IPS DF 4.7 (cell line): ENCODE measurements at regions not wholly inside any gene's neighbourhood (a gene's known extent, or its start where the extent isn't known, plus 50 kb on each side); places are given as distances from the start of the nearest gene placed in this dataset.

ENCODE experiments used
- DNase-seq: peaks from one replicate; pipeline ENCODE4 v3.0.0-alpha.2; 2013; ENCODE audit warnings: low spot score; ENCODE audit errors: extremely low read depth

DNA sequence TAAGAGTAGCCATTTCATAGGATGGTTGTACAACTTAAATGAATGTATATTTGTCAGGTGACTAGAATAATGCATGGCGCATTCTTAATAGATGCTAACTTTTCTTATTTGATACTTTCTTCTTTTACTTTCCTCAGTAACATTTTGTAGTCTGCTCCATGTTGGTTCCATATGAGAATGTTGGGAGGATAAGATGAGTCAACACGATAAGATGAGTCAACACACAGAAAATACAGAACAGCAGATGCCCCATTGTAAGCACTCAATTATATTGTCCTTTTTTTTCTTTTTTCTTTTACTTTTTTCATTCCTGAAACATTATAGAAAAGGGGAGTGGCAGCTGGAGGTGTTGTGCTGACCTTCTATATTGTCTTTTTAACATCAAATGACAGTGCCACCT is 92.3 kb upstream of the SPATA31C2 start:
- DNase-seq: no peak

DNA sequence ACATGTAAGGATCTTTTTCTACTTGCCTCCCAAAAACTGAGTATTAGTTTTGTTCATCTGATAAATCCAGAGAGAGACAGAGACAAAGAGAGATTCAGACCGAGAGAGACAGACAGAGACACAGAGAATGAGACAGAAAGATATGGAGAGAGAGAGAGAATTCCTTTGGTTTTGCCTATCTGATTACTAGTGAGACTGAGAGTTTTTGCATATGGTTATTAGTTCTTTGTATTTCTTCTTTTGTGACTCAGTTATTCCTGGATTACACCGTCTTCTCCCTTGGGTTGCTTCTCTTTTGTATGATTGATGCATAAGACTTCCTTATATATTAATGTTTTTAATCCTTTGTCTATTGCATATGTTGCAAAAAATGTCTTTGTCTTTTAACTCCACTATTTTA is 91.2 kb upstream of the SPATA31C2 start:
- no peak for DNase-seq

DNA sequence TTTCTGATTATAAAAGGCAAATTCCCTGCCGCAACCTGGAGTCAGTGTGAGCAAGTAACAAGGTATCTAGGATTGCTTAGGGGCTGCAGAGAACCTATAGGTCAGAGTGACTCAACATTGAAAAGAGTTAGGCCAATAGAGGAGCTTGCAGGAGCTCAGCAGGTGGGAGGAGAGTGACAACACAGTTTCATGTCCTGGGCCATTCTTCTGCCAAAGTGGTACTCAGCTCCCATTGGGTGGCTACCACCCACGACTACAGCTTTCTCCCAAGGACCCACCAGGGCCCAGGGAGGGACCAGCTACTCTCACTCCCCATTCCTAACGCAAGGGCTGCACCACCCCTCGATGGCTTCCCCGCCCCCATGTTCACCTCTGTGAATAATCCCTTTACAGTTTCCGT is 86.7 kb upstream of the SPATA31C2 start:
- DNase-seq: no peak

DNA sequence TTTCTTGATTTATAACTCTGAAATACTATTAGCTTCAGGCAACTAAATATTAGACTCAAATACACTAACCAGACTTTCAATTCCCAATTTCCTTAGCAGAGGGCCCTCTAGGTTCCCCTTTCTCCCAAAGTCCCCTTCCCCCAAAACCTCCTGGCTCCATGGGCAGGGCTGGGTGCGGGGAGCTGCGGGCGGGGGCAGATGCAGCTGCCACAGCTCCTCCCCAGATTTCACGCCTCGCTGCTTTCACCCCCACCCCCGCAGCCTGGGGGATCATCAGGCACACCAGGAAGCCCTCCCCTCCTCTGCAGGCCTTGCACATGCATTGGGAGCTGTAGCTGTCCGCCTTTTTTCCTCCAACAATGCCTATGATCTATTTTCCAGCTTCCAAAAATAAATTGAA is 82.8 kb upstream of the SPATA31C2 start:
- DNase-seq: no peak

DNA sequence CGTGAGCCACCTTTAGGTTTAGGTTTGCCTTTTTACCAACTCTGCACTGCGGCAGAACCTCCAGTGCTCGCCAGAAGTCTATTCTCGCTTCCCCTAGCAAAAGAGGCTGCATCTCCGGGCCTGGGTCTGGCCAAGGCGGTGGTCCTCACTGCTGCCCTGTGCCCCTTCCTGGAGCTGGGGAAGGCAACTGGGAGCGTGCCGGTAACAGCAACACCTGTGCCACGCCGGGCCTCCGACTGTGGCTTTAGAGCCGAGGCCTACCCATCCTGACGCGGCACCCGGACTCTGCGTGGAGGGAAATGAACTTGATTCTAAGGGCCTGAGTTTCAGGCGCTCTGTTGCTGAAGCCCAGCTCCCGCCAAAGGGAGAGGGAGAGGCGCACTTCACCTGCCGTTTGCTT is 82.4 kb upstream of the SPATA31C2 start:
- no peak for DNase-seq

DNA sequence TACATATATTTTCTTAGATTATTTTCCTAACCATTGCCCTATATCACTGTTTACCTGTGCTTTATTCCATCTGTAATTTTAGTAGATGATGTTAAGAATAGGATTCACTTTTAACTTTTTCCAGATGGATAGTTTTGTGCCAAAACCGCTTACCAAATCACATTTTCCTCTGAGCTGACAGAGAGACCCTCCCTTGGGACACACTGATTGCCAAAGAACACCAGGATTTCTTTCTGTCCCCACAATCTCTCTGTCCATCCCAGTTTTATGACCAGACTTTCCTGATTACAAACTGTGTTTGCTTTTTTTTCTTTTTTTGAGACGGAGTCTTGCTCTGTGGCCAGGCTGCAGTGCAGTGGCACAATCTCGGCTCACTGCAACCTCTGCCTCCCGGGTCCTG is 81.3 kb upstream of the SPATA31C2 start:
- DNase-seq: no peak

DNA sequence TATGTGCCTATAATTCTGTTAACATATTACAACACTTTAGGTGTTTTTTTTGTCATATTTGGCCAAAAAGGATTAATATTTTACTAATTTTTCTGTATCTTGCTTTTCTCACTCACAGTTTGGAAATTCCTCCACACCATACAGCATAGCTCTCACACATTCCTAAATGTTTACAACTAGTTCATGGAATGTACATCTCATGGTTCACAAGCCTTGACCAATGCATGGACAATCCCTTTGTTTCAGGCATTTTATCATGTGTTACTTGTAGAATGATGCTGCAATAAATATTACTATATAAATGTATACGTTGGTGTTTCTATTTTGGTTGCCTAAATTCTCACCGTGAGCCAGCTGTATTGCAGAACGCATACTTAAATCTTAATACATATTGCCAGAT is 80.5 kb upstream of the SPATA31C2 start:
- DNase-seq: no peak

DNA sequence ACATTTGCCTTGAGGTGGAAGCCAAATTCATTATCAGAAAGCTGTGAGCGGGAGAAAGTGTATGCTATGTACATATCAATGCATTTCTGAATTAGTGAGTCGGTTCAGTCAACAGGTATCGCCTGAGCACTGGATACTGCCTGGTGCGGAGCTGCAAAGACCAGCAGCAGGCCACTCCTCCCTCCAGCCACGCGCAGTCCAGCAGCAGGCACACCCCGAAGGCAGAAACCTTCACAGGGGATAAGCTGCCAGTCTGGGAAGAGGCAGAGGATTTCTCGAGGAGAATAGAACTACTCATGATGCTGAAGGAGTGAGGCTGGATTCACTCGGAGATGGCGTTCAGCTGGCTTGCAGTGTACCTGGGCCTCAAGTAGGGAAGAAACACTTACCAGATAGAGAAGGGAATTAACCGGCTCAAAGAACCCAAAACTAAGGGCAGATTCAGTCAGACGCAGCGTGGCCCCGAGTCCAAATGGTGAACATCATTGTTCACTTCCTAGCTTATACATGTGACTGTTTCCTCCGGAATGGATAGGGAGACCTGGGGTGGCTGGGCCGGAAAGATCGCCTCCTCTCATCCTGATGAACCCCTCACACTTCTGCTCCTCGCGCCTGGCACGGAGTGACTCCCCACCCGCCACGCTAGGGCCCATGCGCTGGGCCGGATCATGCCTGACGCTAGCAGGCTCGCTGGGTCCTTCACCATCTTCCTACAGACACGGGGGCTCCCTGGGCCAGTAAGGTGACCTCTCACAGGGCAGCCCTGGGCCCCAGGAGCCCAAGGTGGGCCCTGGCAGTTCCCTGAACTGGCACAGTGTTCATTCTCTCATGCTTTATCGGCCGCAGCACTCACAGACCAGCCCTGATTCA is 78.1 kb upstream of the SPATA31C2 start:
- DNase-seq: no peak

DNA sequence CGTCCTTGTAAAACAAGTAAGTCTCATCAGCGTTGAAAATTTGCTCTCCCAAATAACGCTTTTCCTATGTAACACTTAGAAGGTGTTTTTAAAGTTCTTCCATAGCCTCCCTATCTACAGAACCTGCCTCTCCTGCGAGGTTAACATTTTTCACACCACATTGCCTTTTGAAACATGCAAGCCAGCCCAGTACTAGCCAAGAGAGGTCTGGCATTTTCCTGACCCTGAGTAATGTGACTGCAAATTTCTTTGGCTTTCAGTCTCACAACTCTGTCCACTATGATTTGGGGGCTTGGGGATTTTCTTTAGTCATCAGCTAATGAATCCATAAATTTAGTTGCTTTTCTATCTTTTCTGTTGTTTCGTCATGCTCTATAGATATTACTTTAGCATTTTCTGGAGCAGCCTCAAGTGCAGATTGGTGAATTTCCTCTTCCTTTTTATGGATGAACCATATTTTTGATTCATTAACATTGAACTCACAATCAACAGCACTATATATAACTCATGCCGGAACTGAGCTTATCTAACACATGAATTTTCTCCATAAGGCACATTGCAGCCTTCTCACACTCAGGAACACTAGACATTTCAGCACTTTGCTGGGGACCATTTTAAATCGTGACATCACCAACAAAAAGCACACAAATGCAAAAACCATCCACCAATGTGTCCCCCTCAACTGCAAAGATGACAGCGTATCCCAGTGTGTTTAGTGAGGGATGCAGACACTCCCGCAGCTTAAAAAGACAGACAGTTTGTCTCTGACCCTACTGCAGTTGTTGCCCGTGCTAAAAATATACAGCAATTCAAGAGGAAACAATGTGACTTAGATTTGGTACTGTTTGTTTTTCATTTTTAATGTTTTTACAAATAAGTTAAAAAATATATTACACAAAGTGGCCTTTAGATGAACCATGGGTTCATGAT is 77.2 kb upstream of the SPATA31C2 start:
- DNase-seq: no peak

DNA sequence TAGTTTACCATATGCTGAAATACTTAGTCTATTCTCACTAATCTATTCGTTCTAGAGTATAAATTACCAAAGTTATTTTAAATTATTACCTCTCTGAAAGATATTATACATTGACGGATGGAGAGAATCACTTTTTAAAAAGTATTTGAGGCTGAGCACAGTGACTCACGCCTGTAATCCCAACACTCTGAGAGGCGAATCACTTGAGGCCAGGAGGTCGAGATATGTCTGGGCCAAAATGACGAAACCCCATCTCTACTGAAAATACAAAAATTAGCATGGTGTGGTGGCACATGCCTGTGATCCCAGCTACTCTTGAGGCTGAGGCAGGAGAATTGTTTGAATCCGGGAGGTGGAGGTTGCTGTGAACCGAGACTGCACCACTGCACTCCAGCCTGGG is 64.0 kb upstream of the SPATA31C2 start:
- no peak for DNase-seq

DNA sequence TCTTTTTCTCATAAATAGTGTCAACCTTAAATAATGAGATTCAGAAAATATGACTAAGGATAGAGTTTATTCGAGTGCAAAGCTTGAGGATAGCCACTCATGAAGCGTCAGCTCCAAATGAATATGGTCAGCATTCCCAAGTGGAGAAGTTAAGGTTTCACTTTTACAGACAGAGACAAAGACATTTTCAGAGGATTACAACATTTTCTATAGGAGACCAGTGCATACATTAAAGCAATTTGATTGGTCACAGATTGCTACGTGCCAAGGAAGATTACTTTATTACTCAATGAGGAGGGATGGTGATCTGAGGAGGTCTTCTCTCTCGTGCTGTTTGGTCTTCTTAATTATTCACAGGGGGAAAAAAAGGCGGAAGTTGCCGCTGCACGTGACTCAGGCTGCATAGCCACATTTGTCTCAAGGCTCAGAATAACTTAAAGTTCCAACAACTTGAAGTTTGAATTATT is 60.1 kb upstream of the SPATA31C2 start:
- DNase-seq: no peak

DNA sequence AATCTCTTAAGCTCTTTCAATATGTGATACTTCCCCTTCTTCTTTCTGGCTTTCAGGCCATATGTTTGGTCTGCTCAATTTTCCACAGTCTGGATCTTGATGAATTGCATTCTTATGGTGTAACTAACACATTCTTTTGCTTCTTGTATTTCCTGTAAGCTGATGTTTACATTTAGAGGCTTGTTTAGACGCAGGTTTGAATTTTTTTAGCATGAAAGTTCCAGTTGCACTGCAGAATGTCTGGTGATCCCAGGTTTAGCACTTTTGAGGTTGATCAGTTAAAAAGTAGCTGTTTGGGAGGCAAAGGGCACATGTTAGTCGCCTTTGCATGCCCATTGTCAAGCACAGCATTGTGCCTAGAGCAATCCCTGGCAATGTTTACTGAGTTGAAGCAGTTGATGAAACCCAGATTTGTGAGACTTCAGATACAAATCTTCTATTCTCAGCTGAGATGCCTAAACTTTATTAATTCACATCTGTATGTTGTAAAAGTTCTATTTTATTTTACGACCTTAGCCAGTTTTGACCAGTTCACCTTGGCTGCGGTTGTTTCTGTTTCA is 59.6 kb upstream of the SPATA31C2 start:
- no peak for DNase-seq

DNA sequence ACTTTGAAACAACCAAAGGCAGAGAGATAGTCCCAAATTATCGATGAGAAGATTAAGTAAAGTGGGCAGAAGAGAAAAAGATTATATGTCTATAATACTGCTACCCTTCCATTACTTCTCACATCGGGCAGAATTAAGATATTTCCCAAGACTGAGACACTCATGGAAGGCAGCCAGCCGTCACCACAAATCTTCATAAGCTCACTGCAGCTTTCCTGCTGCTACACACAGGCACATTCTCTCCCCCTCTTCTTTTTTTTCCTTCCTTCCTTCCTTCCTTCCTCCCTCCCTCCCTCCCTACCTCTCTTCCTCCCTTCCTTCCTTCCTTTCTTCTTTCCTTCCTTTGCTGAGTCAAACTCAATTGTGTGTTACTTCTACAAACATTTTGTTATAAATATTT is 58.7 kb upstream of the SPATA31C2 start:
- no peak for DNase-seq

DNA sequence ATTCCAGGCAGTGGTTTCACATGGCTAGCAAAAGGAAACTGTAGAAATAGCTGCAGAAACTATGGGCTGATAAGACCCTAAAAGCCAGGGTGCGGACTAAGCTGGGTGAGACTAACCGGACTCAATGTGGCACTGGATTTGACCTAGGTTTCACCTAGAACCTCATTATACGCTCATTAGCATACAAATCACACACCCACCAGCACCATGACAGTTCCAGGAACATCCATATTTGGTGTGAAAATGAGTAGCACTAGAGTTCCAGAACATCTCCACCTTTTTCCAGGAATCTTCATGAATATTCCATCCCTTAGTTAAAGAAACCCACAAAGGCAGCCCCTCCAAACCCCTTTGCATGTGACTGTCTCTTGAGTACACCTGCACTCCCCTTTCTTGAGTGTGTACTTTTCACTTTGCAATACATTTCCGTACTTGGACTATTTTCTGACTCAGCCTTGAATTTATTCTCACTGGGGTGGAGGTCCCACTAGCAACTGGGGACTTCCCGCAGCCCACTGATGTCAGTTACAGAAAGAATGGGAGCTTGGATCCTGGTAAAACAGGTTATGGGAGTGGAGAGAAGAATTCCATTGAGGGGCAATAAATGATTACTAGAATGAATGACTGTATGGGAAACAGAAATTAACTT is 58.0 kb upstream of the SPATA31C2 start:
- no peak for DNase-seq

DNA sequence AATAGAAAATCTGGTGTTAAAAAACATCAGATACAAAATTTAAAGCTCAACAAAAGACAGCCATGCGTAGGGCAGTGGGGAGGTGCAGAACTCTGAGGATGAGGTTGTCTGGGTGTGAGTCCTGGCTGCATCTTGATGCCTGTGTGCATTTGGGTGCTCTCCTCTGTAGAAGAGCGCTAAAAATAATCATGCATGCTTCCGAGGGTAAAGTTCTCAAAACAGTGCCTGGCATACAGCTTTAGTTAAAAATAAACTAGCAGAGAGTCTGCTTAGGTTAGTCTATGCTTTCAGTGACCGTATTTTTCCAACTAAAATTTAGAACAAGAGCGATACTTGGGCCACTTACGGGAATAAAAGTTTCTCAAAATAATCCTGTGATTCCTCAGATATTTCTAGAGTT is 55.5 kb upstream of the SPATA31C2 start:
- no peak for DNase-seq

DNA sequence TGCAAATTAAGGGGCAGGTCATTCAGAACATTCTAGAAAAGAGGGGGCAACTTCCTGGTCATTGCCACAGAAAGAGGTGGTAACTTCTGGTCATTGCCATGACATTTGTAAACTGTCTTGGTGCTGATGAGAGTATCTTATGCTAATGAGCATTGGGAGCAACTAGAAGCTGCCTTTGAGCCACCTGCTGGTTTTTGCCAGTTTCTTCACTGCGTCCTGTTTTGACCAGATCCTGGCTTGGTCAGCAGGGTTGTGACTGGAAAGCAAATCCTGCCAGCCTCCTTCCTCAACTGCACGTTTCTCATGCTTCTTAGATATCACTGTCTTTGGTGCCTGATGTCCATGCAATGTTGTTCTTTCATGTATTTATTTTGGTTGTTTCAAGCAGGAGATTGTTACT is 53.2 kb upstream of the SPATA31C2 start:
- DNase-seq: no peak

DNA sequence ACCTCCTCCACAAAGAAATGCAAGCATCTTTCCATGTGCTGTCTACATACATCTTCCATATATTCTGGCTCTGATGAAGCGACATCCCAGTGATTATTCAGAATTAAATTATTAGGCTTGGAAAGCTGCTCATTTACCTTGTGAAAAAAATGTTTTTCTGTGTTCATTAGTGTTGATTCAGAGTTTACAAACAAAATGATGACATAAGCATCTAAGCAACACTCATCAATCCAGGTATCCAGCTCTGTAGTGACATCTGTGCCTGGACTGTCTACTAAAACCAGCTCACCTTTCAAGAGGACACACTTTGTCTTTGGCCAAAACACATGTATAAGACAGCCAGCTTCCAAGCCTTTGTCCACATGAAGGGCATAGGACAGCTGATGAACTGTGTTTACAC is 51.1 kb upstream of the SPATA31C2 start:
- DNase-seq: no peak
